ENCODE measurements at regions not wholly inside any gene's neighbourhood (a gene's known extent, or its start where the extent isn't known, plus 50 kb on each side); places are given as distances from the start of the nearest gene placed in this dataset.

GRCh38 chr1:232223887-232224286, 406.0 kb downstream of the SIPA1L2 start:
- TF ChIP-seq CTCF (IDR thresholded peaks at IDR 0.05; ENCODE audit: insufficient read depth, low read length): no peak
- TF ChIP-seq POLR2AphosphoS5 (IDR thresholded peaks at IDR 0.05; ENCODE audit: low read depth): no peak
